HEK293 (cell line): ENCODE measurements at regions not wholly inside any gene's neighbourhood (a gene's known extent, or its start where the extent isn't known, plus 50 kb on each side); places are given as distances from the start of the nearest gene placed in this dataset.

Experiments used
- CTCF ChIP-seq: fragments of 450-650 bp; formaldehyde crosslinking; IDR thresholded peaks from 2 replicates; pipeline ENCODE4 v1.5.1; 2016; ENCODE audit warnings: missing biosample characterization, missing genetic modification characterization
- TSHZ1 ChIP-seq: fragments of 450-650 bp; formaldehyde crosslinking; IDR thresholded peaks from 2 replicates; pipeline ENCODE4 v1.5.1; 2016; ENCODE audit warnings: missing biosample characterization, missing genetic modification characterization, borderline replicate concordance

GRCh38 chr12:9388379-9388778 is 180.2 kb upstream of the PZP start:
- TF ChIP-seq CTCF (no peak), TSHZ1 (tag by site-specific recombination) (no peak)
